Loucy (cell line): ENCODE measurements at regions not wholly inside any gene's neighbourhood (a gene's known extent, or its start where the extent isn't known, plus 50 kb on each side); places are given as distances from the start of the nearest gene placed in this dataset.

ENCODE experiments used
- H2AFZ ChIP-seq: fragments of 200-600 bp; sonication (generic); 2 replicates; pipeline ENCODE4 v1.6.0; 2016; ENCODE audit warnings: antibody characterized with exemption, mild to moderate bottlenecking, low read length, moderate library complexity
- H3F3A ChIP-seq: fragments of 200-600 bp; 2 replicates; pipeline ENCODE4 v1.6.0; 2016; ENCODE audit warnings: antibody characterized with exemption, low read depth, mild to moderate bottlenecking
- H3K27me3 ChIP-seq: fragments of 200-600 bp; sonication (generic); 2 replicates; pipeline ENCODE4 v1.6.1; 2014; ENCODE audit warnings: low read length, mild to moderate bottlenecking; ENCODE audit not compliant: insufficient read depth, poor library complexity, severe bottlenecking
- H3K36me3 ChIP-seq: fragments of 200-600 bp; sonication (generic); 2 replicates; pipeline ENCODE4 v1.6.1; 2016; ENCODE audit warnings: low read length; ENCODE audit not compliant: insufficient read depth
- H3K4me1 ChIP-seq: fragments of 200-600 bp; sonication (generic); 2 replicates; pipeline ENCODE4 v1.5.1; 2014; ENCODE audit warnings: low read length, mild to moderate bottlenecking; ENCODE audit not compliant: insufficient read depth, poor library complexity, severe bottlenecking
- H3K4me2 ChIP-seq: fragments of 200-600 bp; sonication (generic); 2 replicates; pipeline ENCODE4 v1.6.0; 2014; ENCODE audit warnings: antibody characterized with exemption, low read length, low read depth, mild to moderate bottlenecking; ENCODE audit not compliant: poor library complexity, severe bottlenecking
- H3K4me3 ChIP-seq: fragments of 200-600 bp; sonication (generic); 2 replicates; pipeline ENCODE4 v1.5.1; 2014; ENCODE audit warnings: low read length, mild to moderate bottlenecking, mixed read lengths; ENCODE audit not compliant: poor library complexity, severe bottlenecking
- H3K79me2 ChIP-seq: fragments of 200-600 bp; sonication (generic); 2 replicates; pipeline ENCODE4 v1.6.1; 2014; ENCODE audit warnings: low read length; ENCODE audit not compliant: insufficient read depth
- H3K9ac ChIP-seq: fragments of 200-600 bp; sonication (generic); 2 replicates; pipeline ENCODE4 v1.6.0; 2014; ENCODE audit warnings: mild to moderate bottlenecking, low read depth, low read length, moderate library complexity; ENCODE audit not compliant: poor library complexity, severe bottlenecking
- H3K9me2 ChIP-seq: fragments of 200-600 bp; sonication (generic); replicated peaks from 2 replicates; pipeline ENCODE4 v1.6.1; 2016; ENCODE audit warnings: low read depth, low read length, mixed read lengths
- H3K9me3 ChIP-seq: fragments of 200-600 bp; sonication (generic); 2 replicates; pipeline ENCODE4 v1.6.1; 2014; ENCODE audit warnings: mild to moderate bottlenecking, antibody characterized with exemption, low read length, low read depth; ENCODE audit not compliant: insufficient read depth
- H4K20me1 ChIP-seq: fragments of 200-600 bp; sonication (generic); 2 replicates; pipeline ENCODE4 v1.6.0; 2014; ENCODE audit warnings: antibody characterized with exemption, low read length, mild to moderate bottlenecking; ENCODE audit not compliant: insufficient read depth, poor library complexity, severe bottlenecking
- CTCF ChIP-seq: fragments of 200-600 bp; sonication (generic); conservative IDR thresholded peaks from 2 replicates; pipeline ENCODE4 v1.5.1; 2014; ENCODE audit warnings: mild to moderate bottlenecking, antibody characterized with exemption, low read length
- EZH2phosphoT487 ChIP-seq: fragments of 200-600 bp; IDR thresholded peaks from 2 replicates; pipeline ENCODE4 v1.6.1; 2018; ENCODE audit warnings: antibody characterized with exemption, mild to moderate bottlenecking, moderate library complexity, borderline replicate concordance

GRCh38 chr10:2831509-2831908 is 235.8 kb upstream of the PFKP start:
- Histone ChIP-seq H3K4me1 (no peaks in the 10 kb centered on the region), H3K36me3 (no peaks in the 10 kb centered on the region), H3K9ac (no peak overlapping the region), H3K4me2 (no peak overlapping the region), H3K9me3 (no peaks in the 10 kb centered on the region), H3K4me3 (no peak overlapping the region), H2AFZ (no peak overlapping the region), H4K20me1 (no peaks in the 10 kb centered on the region), H3K27me3 (no peaks in the 10 kb centered on the region), H3K9me2 (no peaks in the 10 kb centered on the region), H3F3A (no peaks in the 10 kb centered on the region), H3K79me2 (no peaks in the 10 kb centered on the region)
- TF ChIP-seq EZH2phosphoT487 (no peak), CTCF (no peak)

- Histone ChIP-seq H3K9ac (no peak overlapping the region), H3K4me2 (no peak overlapping the region), H2AFZ (no peak overlapping the region), H3F3A (no peaks in the 10 kb centered on the region), H3K4me3 (no peak overlapping the region), H3K36me3 (no peaks in the 10 kb centered on the region), H3K9me2 (no peaks in the 10 kb centered on the region), H4K20me1 (no peaks in the 10 kb centered on the region), H3K9me3 (no peaks in the 10 kb centered on the region), H3K27me3 (no peaks in the 10 kb centered on the region), H3K4me1 (no peaks in the 10 kb centered on the region), H3K79me2 (no peaks in the 10 kb centered on the region)
- TF ChIP-seq EZH2phosphoT487 (no peak), CTCF (no peak)
Measured at GRCh38 chr10:2828741-2829140, 238.6 kb upstream of the PFKP start.

- no peak overlapping the region for H3K9ac ChIP-seq
- no peaks in the 10 kb centered on the region for H3K27me3 ChIP-seq
- no peak overlapping the region for H3K4me2 ChIP-seq
- no peaks in the 10 kb centered on the region for H3F3A ChIP-seq
- H3K4me3 ChIP-seq, result no peak overlapping the region
- no peaks in the 10 kb centered on the region for H3K9me3 ChIP-seq
- no peaks in the 10 kb centered on the region for H3K4me1 ChIP-seq
- no peaks in the 10 kb centered on the region for H3K79me2 ChIP-seq
- H3K9me2 ChIP-seq, result no peaks in the 10 kb centered on the region
- no peaks in the 10 kb centered on the region for H4K20me1 ChIP-seq
- TF ChIP-seq CTCF, result no peak
- no peak for TF ChIP-seq EZH2phosphoT487
- no peaks in the 10 kb centered on the region for H3K36me3 ChIP-seq
- H2AFZ ChIP-seq, result no peak overlapping the region
Measured at GRCh38 chr10:2826675-2827074, 240.7 kb upstream of the PFKP start.
